ENCODE measurements at regions not wholly inside any gene's neighbourhood (a gene's known extent, or its start where the extent isn't known, plus 50 kb on each side); places are given as distances from the start of the nearest gene placed in this dataset.

GRCh38 chr5:57394421-57395210 lies 88.0 kb downstream of the ACTBL2 start:
- H3K27ac ChIP-seq (ENCODE audit: insufficient read depth, low read length, poor library complexity, severe bottlenecking), result no peak overlapping the region
- no peaks in the 10 kb centered on the region for H3K4me1 ChIP-seq (ENCODE audit: control insufficient read depth, insufficient read depth, low read length, poor library complexity, severe bottlenecking)
- Mint-ChIP-seq H3K4me1 (no peaks in the 10 kb centered on the region), H3K36me3 (no peaks in the 10 kb centered on the region), H3K27me3 (peaks cover 5% of the 10 kb centered on the region), H3K27ac (no peak overlapping the region), H3K4me3 (no peak overlapping the region), H3K9me3 (peaks cover 0 to 7% (median 0%) of the 10 kb centered on the region in 7 donors)
- ATAC-seq (ENCODE audit: low read depth in 2 of 2), result no peak
- H3K9me3 ChIP-seq (ENCODE audit: control insufficient read depth in 2 of 2, low read length in 2 of 2), result no peaks in the 10 kb centered on the region
- H3K4me3 ChIP-seq (ENCODE audit: low read depth, low read length), result no peak overlapping the region
- DNase-seq, result no peak
- no peaks in the 10 kb centered on the region for H3K36me3 ChIP-seq (ENCODE audit: control insufficient read depth, insufficient read depth, low read length)
- H3K27me3 ChIP-seq (ENCODE audit: control insufficient read depth, insufficient read depth, low read length), result peaks cover 6% of the 10 kb centered on the region

DNA sequence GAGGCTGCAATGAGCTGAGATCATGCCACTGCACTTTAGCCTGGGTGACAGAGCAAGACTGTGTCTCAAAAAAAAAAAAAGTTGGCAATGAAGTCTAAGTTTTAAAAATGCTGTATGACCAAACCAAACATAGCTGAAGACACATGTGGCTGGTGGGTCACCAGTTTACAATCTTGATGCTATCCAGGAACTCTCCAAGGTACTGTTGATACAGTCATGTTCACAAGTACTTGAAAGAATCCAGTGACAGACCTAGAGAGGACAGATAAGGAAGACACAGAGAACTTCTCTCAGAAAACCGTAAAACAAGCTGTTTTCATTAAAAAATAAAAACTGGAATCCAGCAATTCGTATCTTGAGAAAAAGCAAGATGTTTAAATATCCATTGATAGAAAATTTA lies 95.7 kb downstream of the ACTBL2 start:
- no peak overlapping the region for H3K4me3 ChIP-seq (ENCODE audit: low read depth, low read length)
- ATAC-seq (ENCODE audit: low read depth in 2 of 2) (no peak), DNase-seq (no peak)
- Mint-ChIP-seq H3K9me3 (peaks cover 0 to 12% (median 0%) of the 10 kb centered on the region in 7 donors), H3K4me3 (no peak overlapping the region), H3K36me3 (no peaks in the 10 kb centered on the region), H3K4me1 (peaks cover 0 to 10% (median 7%) of the 10 kb centered on the region in 4 donors), H3K27me3 (peaks cover 4% of the 10 kb centered on the region), H3K27ac (no peak overlapping the region)
- H3K27me3 ChIP-seq (ENCODE audit: control insufficient read depth, insufficient read depth, low read length), result no peaks in the 10 kb centered on the region
- peaks cover 3% of the 10 kb centered on the region for H3K4me1 ChIP-seq (ENCODE audit: control insufficient read depth, insufficient read depth, low read length, poor library complexity, severe bottlenecking)
- no peak overlapping the region for H3K27ac ChIP-seq (ENCODE audit: insufficient read depth, low read length, poor library complexity, severe bottlenecking)
- no peaks in the 10 kb centered on the region for H3K9me3 ChIP-seq (ENCODE audit: control insufficient read depth in 2 of 2, low read length in 2 of 2)
- H3K36me3 ChIP-seq (ENCODE audit: control insufficient read depth, insufficient read depth, low read length), result no peaks in the 10 kb centered on the region

DNA sequence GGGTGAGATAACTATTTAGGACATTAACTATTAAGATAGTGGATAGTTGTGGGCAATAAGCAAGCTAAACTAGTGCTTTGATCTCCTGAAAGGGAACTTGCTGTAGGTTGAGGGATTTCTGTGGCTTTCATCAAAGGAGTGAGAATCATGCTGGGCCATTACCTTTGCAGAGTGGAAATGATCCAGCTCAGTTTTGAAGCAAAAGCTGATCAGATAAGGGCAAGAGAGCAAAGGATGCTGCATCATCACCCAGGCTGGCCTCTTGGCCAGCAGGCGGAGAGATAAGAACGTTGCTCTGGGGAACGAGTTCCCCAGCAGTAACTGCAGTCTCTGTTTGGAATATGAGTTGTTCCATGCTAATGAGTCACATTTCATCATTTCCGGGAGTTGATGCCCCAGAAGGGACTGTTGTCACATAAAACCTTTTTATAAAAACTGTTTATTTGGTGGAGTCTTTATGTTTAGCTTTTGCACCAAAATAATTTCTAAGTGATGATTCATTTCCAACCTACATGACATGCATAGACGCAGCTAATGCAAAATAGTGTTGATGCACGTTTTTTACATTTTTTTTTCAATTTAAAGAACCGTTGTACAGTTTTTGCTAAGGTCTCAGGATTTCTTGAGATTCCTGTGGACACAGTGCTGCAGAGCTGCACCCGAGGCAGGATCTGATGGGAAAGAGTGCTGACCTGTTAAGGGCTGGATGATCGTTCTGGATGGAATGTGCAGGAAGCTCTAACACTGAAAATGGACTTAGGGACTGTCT lies 99.3 kb downstream of the ACTBL2 start:
- H3K9me3 ChIP-seq (ENCODE audit: control insufficient read depth in 2 of 2, low read length in 2 of 2), result no peaks in the 10 kb centered on the region
- peaks cover 3% of the 10 kb centered on the region for H3K4me1 ChIP-seq (ENCODE audit: control insufficient read depth, insufficient read depth, low read length, poor library complexity, severe bottlenecking)
- DNase-seq, result peak in 2 of 3 donors; percentile 4 to 20
- Mint-ChIP-seq H3K9me3 (peaks cover 0 to 1% (median 0%) of the 10 kb centered on the region in 7 donors), H3K27me3 (peaks cover 4% of the 10 kb centered on the region), H3K36me3 (no peaks in the 10 kb centered on the region), H3K27ac (no peak overlapping the region), H3K4me1 (peaks cover 0 to 10% (median 7%) of the 10 kb centered on the region in 4 donors), H3K4me3 (no peak overlapping the region)
- no peaks in the 10 kb centered on the region for H3K27me3 ChIP-seq (ENCODE audit: control insufficient read depth, insufficient read depth, low read length)
- H3K4me3 ChIP-seq (ENCODE audit: low read depth, low read length), result peak overlapping the region; percentile 13
- no peaks in the 10 kb centered on the region for H3K36me3 ChIP-seq (ENCODE audit: control insufficient read depth, insufficient read depth, low read length)
- no peak overlapping the region for H3K27ac ChIP-seq (ENCODE audit: insufficient read depth, low read length, poor library complexity, severe bottlenecking)
- ATAC-seq (ENCODE audit: low read depth in 2 of 2), result no peak

GRCh38 chr5:57382655-57383054 lies 100.0 kb downstream of the ACTBL2 start:
- Histone ChIP-seq H3K9me3 (ENCODE audit: control insufficient read depth in 2 of 2, low read length in 2 of 2) (no peaks in the 10 kb centered on the region), H3K27ac (ENCODE audit: insufficient read depth, low read length, poor library complexity, severe bottlenecking) (no peak overlapping the region), H3K4me3 (ENCODE audit: low read depth, low read length) (no peak overlapping the region), H3K27me3 (ENCODE audit: control insufficient read depth, insufficient read depth, low read length) (no peaks in the 10 kb centered on the region), H3K36me3 (ENCODE audit: control insufficient read depth, insufficient read depth, low read length) (no peaks in the 10 kb centered on the region), H3K4me1 (ENCODE audit: control insufficient read depth, insufficient read depth, low read length, poor library complexity, severe bottlenecking) (peaks cover 3% of the 10 kb centered on the region)
- Mint-ChIP-seq H3K27me3 (peaks cover 4% of the 10 kb centered on the region), H3K9me3 (peaks cover 0 to 1% (median 0%) of the 10 kb centered on the region in 7 donors), H3K4me1 (peaks cover 0 to 10% (median 7%) of the 10 kb centered on the region in 4 donors), H3K4me3 (no peak overlapping the region), H3K36me3 (no peaks in the 10 kb centered on the region), H3K27ac (no peak overlapping the region)
- ATAC-seq (ENCODE audit: low read depth in 2 of 2), result no peak
- DNase-seq, result no peak

- H3K27me3 ChIP-seq (ENCODE audit: control insufficient read depth, insufficient read depth, low read length), result peaks cover 4% of the 10 kb centered on the region
- H3K27ac ChIP-seq (ENCODE audit: insufficient read depth, low read length, poor library complexity, severe bottlenecking), result no peak overlapping the region
- Mint-ChIP-seq H3K4me3 (no peak overlapping the region), H3K27me3 (peaks cover 9% of the 10 kb centered on the region), H3K4me1 (no peaks in the 10 kb centered on the region), H3K36me3 (no peaks in the 10 kb centered on the region), H3K9me3 (peaks cover 0 to 2% (median 0%) of the 10 kb centered on the region in 7 donors), H3K27ac (no peak overlapping the region)
- H3K9me3 ChIP-seq (ENCODE audit: control insufficient read depth in 2 of 2, low read length in 2 of 2), result no peaks in the 10 kb centered on the region
- ATAC-seq (ENCODE audit: low read depth in 2 of 2) (no peak), DNase-seq (no peak)
- no peak overlapping the region for H3K4me3 ChIP-seq (ENCODE audit: low read depth, low read length)
- no peaks in the 10 kb centered on the region for H3K4me1 ChIP-seq (ENCODE audit: control insufficient read depth, insufficient read depth, low read length, poor library complexity, severe bottlenecking)
- H3K36me3 ChIP-seq (ENCODE audit: control insufficient read depth, insufficient read depth, low read length), result no peaks in the 10 kb centered on the region
Observed at GRCh38 chr5:57370376-57370775, 112.2 kb downstream of the ACTBL2 start.

DNA sequence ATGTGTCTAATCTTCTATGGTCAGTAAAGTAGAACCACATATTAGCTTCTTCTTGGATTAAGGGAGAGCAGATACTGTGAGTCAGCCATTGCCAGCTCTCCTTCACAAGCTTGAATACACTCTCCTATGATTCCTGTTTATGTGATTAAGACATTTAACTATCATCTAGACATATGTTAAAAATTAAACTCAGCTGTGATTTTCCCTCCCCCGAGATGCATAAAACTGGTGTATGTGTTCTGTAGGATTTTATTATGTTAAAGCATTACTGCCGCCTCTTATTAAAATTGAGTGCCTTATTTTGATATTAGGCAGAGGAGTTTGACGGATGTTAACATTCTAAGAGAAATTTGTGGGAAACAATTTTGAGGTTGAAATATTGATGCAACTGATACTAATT lies 114.6 kb downstream of the ACTBL2 start:
- Mint-ChIP-seq H3K27me3 (peaks cover 9% of the 10 kb centered on the region), H3K4me1 (no peaks in the 10 kb centered on the region), H3K36me3 (no peaks in the 10 kb centered on the region), H3K9me3 (peaks cover 0 to under 1% (median 0%) of the 10 kb centered on the region in 7 donors), H3K4me3 (no peak overlapping the region), H3K27ac (no peak overlapping the region)
- Histone ChIP-seq H3K36me3 (ENCODE audit: control insufficient read depth, insufficient read depth, low read length) (no peaks in the 10 kb centered on the region), H3K4me1 (ENCODE audit: control insufficient read depth, insufficient read depth, low read length, poor library complexity, severe bottlenecking) (no peaks in the 10 kb centered on the region), H3K4me3 (ENCODE audit: low read depth, low read length) (no peak overlapping the region), H3K27ac (ENCODE audit: insufficient read depth, low read length, poor library complexity, severe bottlenecking) (no peak overlapping the region), H3K27me3 (ENCODE audit: control insufficient read depth, insufficient read depth, low read length) (peaks cover 4% of the 10 kb centered on the region), H3K9me3 (ENCODE audit: control insufficient read depth in 2 of 2, low read length in 2 of 2) (no peaks in the 10 kb centered on the region)
- ATAC-seq (ENCODE audit: low read depth in 2 of 2), result no peak
- DNase-seq, result no peak

- H3K4me3 Mint-ChIP-seq, result no peak overlapping the region
- H3K36me3 Mint-ChIP-seq, result no peaks in the 10 kb centered on the region
- DNase-seq, result no peak
- Histone ChIP-seq H3K4me3 (ENCODE audit: low read depth, low read length) (no peak overlapping the region), H3K27ac (ENCODE audit: insufficient read depth, low read length, poor library complexity, severe bottlenecking) (no peak overlapping the region), H3K36me3 (ENCODE audit: control insufficient read depth, insufficient read depth, low read length) (no peaks in the 10 kb centered on the region), H3K27me3 (ENCODE audit: control insufficient read depth, insufficient read depth, low read length) (peaks cover 4% of the 10 kb centered on the region), H3K9me3 (ENCODE audit: control insufficient read depth in 2 of 2, low read length in 2 of 2) (no peaks in the 10 kb centered on the region), H3K4me1 (ENCODE audit: control insufficient read depth, insufficient read depth, low read length, poor library complexity, severe bottlenecking) (no peaks in the 10 kb centered on the region)
- H3K9me3 Mint-ChIP-seq, result no peaks in the 10 kb centered on the region
- no peak overlapping the region for H3K27ac Mint-ChIP-seq
- no peak for ATAC-seq (ENCODE audit: low read depth in 2 of 2)
- peaks cover 6% of the 10 kb centered on the region for H3K27me3 Mint-ChIP-seq
- no peaks in the 10 kb centered on the region for H3K4me1 Mint-ChIP-seq
Observed at GRCh38 chr5:57366744-57367143, 115.9 kb downstream of the ACTBL2 start.

All from CD4-positive, CD25-positive, alpha-beta regulatory T cell (primary cell).